K562 (cell line): ENCODE measurements at regions not wholly inside any gene's neighbourhood (a gene's known extent, or its start where the extent isn't known, plus 50 kb on each side); places are given as distances from the start of the nearest gene placed in this dataset.

Experiments
- ATAC-seq: fragments of 200-7000 bp; cut with Tn5 transposase; 3 replicates; pipeline ENCODE4 v1.9.1; 2020; ENCODE audit warnings: moderate library complexity
- BruUV-seq: library from RNA; stranded (reverse); fragments of 400-500 nt; replicated peaks from 2 replicates; lab custom pipeline; 2021; lab: Mats Ljungman, UMichigan
- CTCF ChIA-PET: fragments of 300-600 bp; formaldehyde crosslinking; extraction: SDS; loops from one replicate; lab custom pipeline; 2021; ENCODE audit warnings: low intra/inter-chr PET ratio; lab: Yijun Ruan, JAX
- POLR2A ChIA-PET: fragments of 300-600, 350-650 bp; sonication (Branson Sonifier 250); formaldehyde crosslinking; extraction: SDS; loops from one replicate; lab custom pipeline; 2021; ENCODE audit warnings: antibody characterized with exemption, inconsistent platforms; lab: Yijun Ruan, JAX
- DNase-seq, 4 experiments: peaks; one replicate each; pipeline versions ENCODE4 v3.0.0 to v3.0.0-alpha.2; 2011 to 2018; ENCODE audit warnings: low spot score in 3 of 4, mixed read lengths in 3 of 4; ENCODE audit errors: extremely low read depth in 1 of 4
- FAIRE-seq: peaks from 2 replicates; lab custom pipeline; 2011; peaks lifted over from hg19 to GRCh38; lab: Jason Lieb, UNC
- H2AFZ ChIP-seq: 2 replicates; pipeline ENCODE4 v1.6.0; 2011; ENCODE audit warnings: low read depth, low read length, control low read depth, inconsistent platforms
- H3K27ac ChIP-seq: fragments of 200-600 bp; 3 replicates; pipeline ENCODE4 v1.8.0; 2011; ENCODE audit warnings: low read depth, mild to moderate bottlenecking, control low read depth, inconsistent platforms, low read length, moderate library complexity, mixed read lengths; ENCODE audit errors: extremely low read depth
- H3K27me3 ChIP-seq, 2 experiments: fragments of 300-600 bp in 1 of 2; 2 replicates in 1 of 2; 3 replicates in 1 of 2; pipeline versions ENCODE4 v1.6.0 to v1.8.0; 2011; ENCODE audit warnings: inconsistent platforms in 2 of 2, low read length in 2 of 2, mild to moderate bottlenecking in 1 of 2, mixed read lengths in 1 of 2, moderate library complexity in 1 of 2; ENCODE audit not compliant: control insufficient read depth in 2 of 2, insufficient read depth in 2 of 2
- H3K36me3 ChIP-seq: fragments of 300-600 bp; 3 replicates; pipeline ENCODE4 v1.8.0; 2011; ENCODE audit warnings: mild to moderate bottlenecking, low read length, inconsistent platforms; ENCODE audit not compliant: control insufficient read depth, insufficient read depth
- H3K4me1 ChIP-seq, 2 experiments: fragments of 200-600 bp in 1 of 2; replicated peaks in 1 of 2; 2 replicates in 1 of 2; 3 replicates in 1 of 2; pipeline versions ENCODE4 v1.5.1 to v1.8.0; 2011; ENCODE audit warnings: inconsistent platforms in 2 of 2, low read length in 2 of 2, mild to moderate bottlenecking in 1 of 2, mixed read lengths in 1 of 2, moderate library complexity in 1 of 2; ENCODE audit not compliant: control insufficient read depth in 2 of 2, insufficient read depth in 2 of 2
- H3K4me2 ChIP-seq: 2 replicates; pipeline ENCODE4 v1.6.1; 2011; ENCODE audit warnings: low read length, control low read depth, inconsistent platforms, mixed read lengths; ENCODE audit not compliant: insufficient read depth
- H3K4me3 ChIP-seq: fragments of 200-600 bp; sonication (generic), shearing (Covaris generic); 2 replicates; pipeline ENCODE4 v1.5.1; 2016; ENCODE audit warnings: control low read depth, inconsistent platforms
- H3K79me2 ChIP-seq: fragments of 200-600 bp; 3 replicates; pipeline ENCODE4 v1.8.0; 2011; ENCODE audit warnings: low read length, inconsistent platforms; ENCODE audit not compliant: control insufficient read depth, insufficient read depth
- H3K9ac ChIP-seq, 2 experiments: 2 replicates each; pipeline versions ENCODE4 v1.6.0 to v1.6.1; 2011; ENCODE audit warnings: low read depth in 2 of 2, low read length in 2 of 2, control low read depth in 1 of 2, inconsistent platforms in 1 of 2, mild to moderate bottlenecking in 1 of 2, mixed read lengths in 1 of 2; ENCODE audit not compliant: insufficient read depth in 1 of 2
- H3K9me1 ChIP-seq: one replicate; pipeline ENCODE4 v1.6.0; 2011; ENCODE audit warnings: inconsistent platforms, mild to moderate bottlenecking, low read length, moderate library complexity; ENCODE audit not compliant: control insufficient read depth, insufficient read depth
- H3K9me3 ChIP-seq: replicated peaks from 2 replicates; pipeline ENCODE4 v1.5.1; 2011; ENCODE audit warnings: low read depth, low read length, inconsistent platforms; ENCODE audit not compliant: control insufficient read depth, insufficient read depth
- H4K20me1 ChIP-seq: replicated peaks from 2 replicates; pipeline ENCODE4 v1.6.1; 2011; ENCODE audit warnings: low read length, inconsistent platforms, mixed read lengths; ENCODE audit not compliant: control insufficient read depth, insufficient read depth
- RBBP5 ChIP-seq: fragments of 200-600 bp; sonication (generic); IDR thresholded peaks from 2 replicates; pipeline ENCODE4 v1.6.1; 2012; ENCODE audit warnings: borderline replicate concordance, mild to moderate bottlenecking, low read length, control low read depth, inconsistent platforms; ENCODE audit not compliant: insufficient read depth, poor library complexity, severe bottlenecking
- RBM22 ChIP-seq: fragments of 200-400 bp; formaldehyde crosslinking; IDR thresholded peaks from 2 replicates; pipeline ENCODE4 v1.6.1; 2018; ENCODE audit warnings: low read length, low read depth; ENCODE audit not compliant: poor library complexity, severe bottlenecking
- U2AF2 ChIP-seq: fragments of 200-400 bp; formaldehyde crosslinking; optimal IDR thresholded peaks from 2 replicates; pipeline ENCODE3; 2017; ENCODE audit warnings: low read depth, mild to moderate bottlenecking, low read length
- ZNF57 ChIP-seq: fragments of 450-650 bp; formaldehyde crosslinking; IDR thresholded peaks from 2 replicates; pipeline ENCODE4 v1.4.0; 2020; ENCODE audit warnings: mild to moderate bottlenecking, moderate library complexity
- WGBS: fragments of 100-300 bp; shearing (Covaris generic); methylation state at CpG from one replicate; pipeline ENCODE4 v1.1.6; 2016; ENCODE audit warnings: low coverage, mixed read lengths; ENCODE audit not compliant: insufficient coverage; ENCODE audit errors: missing lambda C conversion rate; 5-methylcytosine and 5-hydroxymethylcytosine counted together
- in situ Hi-C: fragments of 300-500 bp; cut with MboI; formaldehyde crosslinking; loops from 4 replicates; pipeline ENCODE4 v1.15.0; 2018; ENCODE audit warnings: inconsistent platforms, mixed read lengths
- intact Hi-C: fragments of 100-400 bp; cut with micrococcal nuclease; formaldehyde crosslinking; loops from 2 replicates; pipeline ENCODE4 v1.14.2; 2022
- TF ChIP-seq, protein P1 (sequence below): sonication (generic); formaldehyde crosslinking; IDR thresholded peaks from 2 replicates; pipeline ENCODE4 v1.8.1; 2022; ENCODE audit warnings: missing genetic modification reagents
- TF ChIP-seq, protein P2 (sequence below): sonication (generic); formaldehyde crosslinking; IDR thresholded peaks from 2 replicates; pipeline ENCODE4 v1.9.0; 2022; ENCODE audit warnings: mild to moderate bottlenecking, missing genetic modification reagents
- TF ChIP-seq, protein P3 (sequence below), 3 experiments: fragments of 200-800 bp in 1 of 3; sonication (Bioruptor generic) in 1 of 3; sonication (generic) in 1 of 3; formaldehyde crosslinking in 1 of 3; IDR thresholded peaks; 2 replicates each; pipeline versions ENCODE4 v1.6.1 to v1.8.0; 2016 to 2022; ENCODE audit warnings: mild to moderate bottlenecking in 2 of 3, missing compliant biosample characterization in 2 of 3, missing genetic modification characterization in 2 of 3, missing genetic modification reagents in 1 of 3

DNA sequence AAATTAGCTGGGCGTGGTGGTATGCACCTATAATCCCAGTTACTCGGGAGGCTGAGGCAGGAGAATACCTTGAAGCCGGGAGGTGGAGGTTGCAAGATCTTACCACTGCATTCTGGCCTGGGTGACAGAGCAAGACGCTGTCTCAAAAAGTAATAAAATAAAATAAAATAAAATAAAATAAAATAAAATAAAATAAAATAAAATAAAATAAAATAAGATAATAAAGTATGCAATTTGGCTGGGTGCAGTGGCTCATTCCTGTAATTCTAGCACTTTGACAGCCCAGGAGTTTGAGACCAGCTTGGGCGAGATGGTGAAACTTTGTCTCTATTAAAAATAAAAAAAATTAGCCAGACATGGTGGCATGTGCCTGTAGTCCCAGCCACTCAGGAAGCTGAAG is 85.6 kb upstream of the XPO1 start:
- no peak overlapping the region for H3K4me2 ChIP-seq
- in situ Hi-C loops: no loop called here
- 61% methylated on average over 5 of the region's 5 CpGs for WGBS
- no peak overlapping the region for H2AFZ ChIP-seq
- no peak for DNase-seq
- CTCF ChIA-PET: no interaction called here
- no peaks in the 10 kb centered on the region for H3K36me3 ChIP-seq
- no peak overlapping the region for H3K4me3 ChIP-seq
- no peak overlapping the region for H3K9ac ChIP-seq
- intact Hi-C loops: no loop called here
- BruUV-seq: no TSS peak
- no peaks in the 10 kb centered on the region for H3K27me3 ChIP-seq
- TF ChIP-seq, protein P1, sequence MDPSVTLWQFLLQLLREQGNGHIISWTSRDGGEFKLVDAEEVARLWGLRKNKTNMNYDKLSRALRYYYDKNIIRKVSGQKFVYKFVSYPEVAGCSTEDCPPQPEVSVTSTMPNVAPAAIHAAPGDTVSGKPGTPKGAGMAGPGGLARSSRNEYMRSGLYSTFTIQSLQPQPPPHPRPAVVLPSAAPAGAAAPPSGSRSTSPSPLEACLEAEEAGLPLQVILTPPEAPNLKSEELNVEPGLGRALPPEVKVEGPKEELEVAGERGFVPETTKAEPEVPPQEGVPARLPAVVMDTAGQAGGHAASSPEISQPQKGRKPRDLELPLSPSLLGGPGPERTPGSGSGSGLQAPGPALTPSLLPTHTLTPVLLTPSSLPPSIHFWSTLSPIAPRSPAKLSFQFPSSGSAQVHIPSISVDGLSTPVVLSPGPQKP: no peak
- TF ChIP-seq, protein P2, sequence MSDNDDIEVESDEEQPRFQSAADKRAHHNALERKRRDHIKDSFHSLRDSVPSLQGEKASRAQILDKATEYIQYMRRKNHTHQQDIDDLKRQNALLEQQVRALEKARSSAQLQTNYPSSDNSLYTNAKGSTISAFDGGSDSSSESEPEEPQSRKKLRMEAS (CRISPR knock-in tag): no peak
- TF ChIP-seq U2AF2 (no peak), RBBP5 (no peak), ZNF57 (CRISPR knock-in tag) (no peak), RBM22 (no peak)
- TF ChIP-seq, protein P3, sequence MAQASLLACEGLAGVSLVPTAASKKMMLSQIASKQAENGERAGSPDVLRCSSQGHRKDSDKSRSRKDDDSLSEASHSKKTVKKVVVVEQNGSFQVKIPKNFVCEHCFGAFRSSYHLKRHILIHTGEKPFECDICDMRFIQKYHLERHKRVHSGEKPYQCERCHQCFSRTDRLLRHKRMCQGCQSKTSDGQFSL (CRISPR knock-in tag; IDR thresholded peaks at IDR 0.05): no peak
- TF ChIP-seq, protein P3 (tag; IDR thresholded peaks at IDR 0.05): no peak
- TF ChIP-seq, all 486 proteins: peak for 0
- no peaks in the 10 kb centered on the region for H3K9me1 ChIP-seq
- no peaks in the 10 kb centered on the region for H4K20me1 ChIP-seq
- FAIRE-seq (no peak), ATAC-seq (no peak)
- peaks cover 0 to 13% of the 10 kb centered on the region in 2 experiments; a peak in 3 of 5 replicates for H3K4me1 ChIP-seq
- H3K79me2 ChIP-seq: no peaks in the 10 kb centered on the region
- H3K27ac ChIP-seq: no peak overlapping the region
- POLR2A ChIA-PET: interaction anchor here (0.6 kb wide), 1 partner anchor 820 kb away, joined by 3 read pairs; no protein-coding TSS in a partner anchor
- no peaks in the 10 kb centered on the region for H3K9me3 ChIP-seq
